ENCODE measurements at regions not wholly inside any gene's neighbourhood (a gene's known extent, or its start where the extent isn't known, plus 50 kb on each side); places are given as distances from the start of the nearest gene placed in this dataset.

GRCh38 chr3:103601666-103602065 is 1166.9 kb downstream of the ZPLD1 start:
- Histone ChIP-seq H3K36me3 (ENCODE audit: control insufficient read depth, insufficient read depth, low read length) (no peaks in the 10 kb centered on the region), H3K4me3 (ENCODE audit: low read depth in 2 of 2, low read length in 2 of 2) (no peak overlapping the region), H3K9me3 (ENCODE audit: control insufficient read depth, insufficient read depth, low read depth, low read length) (no peaks in the 10 kb centered on the region), H3K27ac (ENCODE audit: low read length) (no peak overlapping the region), H3K4me1 (ENCODE audit: control insufficient read depth, insufficient read depth, low read length) (no peaks in the 10 kb centered on the region), H3K27me3 (ENCODE audit: control insufficient read depth, insufficient read depth, low read length) (no peaks in the 10 kb centered on the region)
- intact Hi-C loops (cut with micrococcal nuclease; ENCODE audit: unreplicated experiment) (no loop called here), in situ Hi-C loops (cut with HindIII; ENCODE audit: low pct_unique_long_range_greater_than_20kb, low sequenced_read_pairs) (no loop called here)
- TF ChIP-seq POLR2AphosphoS5 (IDR thresholded peaks at IDR 0.05; ENCODE audit: low read depth, low read length) (no peak), SIN3A (IDR thresholded peaks at IDR 0.05; ENCODE audit: borderline replicate concordance, insufficient read depth, low read depth, low read length) (no peak), CTCF (IDR thresholded peaks at IDR 0.05) (no peak), REST (IDR thresholded peaks at IDR 0.05; ENCODE audit: insufficient read depth in 1 of 2, low read depth in 2 of 2, low read length in 1 of 2) (no peak), TCF7L2 (IDR thresholded peaks at IDR 0.05; ENCODE audit: low read depth, low read length) (no peak)
- no peak for DNase-seq (ENCODE audit: low read depth, low spot score)
- ChIA-PET POLR2A (no interaction called here), CTCF (no interaction called here)
- no peak for ATAC-seq
- BruUV-seq (replicated peaks) = no TSS peak

GRCh38 chr3:103609472-103609871 is 1174.7 kb downstream of the ZPLD1 start:
- TF ChIP-seq CTCF (IDR thresholded peaks at IDR 0.05) (no peak), TCF7L2 (IDR thresholded peaks at IDR 0.05; ENCODE audit: low read depth, low read length) (no peak), REST (IDR thresholded peaks at IDR 0.05; ENCODE audit: insufficient read depth in 1 of 2, low read depth in 2 of 2, low read length in 1 of 2) (no peak), SIN3A (IDR thresholded peaks at IDR 0.05; ENCODE audit: borderline replicate concordance, insufficient read depth, low read depth, low read length) (no peak), POLR2AphosphoS5 (IDR thresholded peaks at IDR 0.05; ENCODE audit: low read depth, low read length) (no peak)
- Histone ChIP-seq H3K4me3 (ENCODE audit: low read depth in 2 of 2, low read length in 2 of 2) (no peak overlapping the region), H3K36me3 (ENCODE audit: control insufficient read depth, insufficient read depth, low read length) (no peaks in the 10 kb centered on the region), H3K4me1 (ENCODE audit: control insufficient read depth, insufficient read depth, low read length) (no peaks in the 10 kb centered on the region), H3K27ac (ENCODE audit: low read length) (no peak overlapping the region), H3K27me3 (ENCODE audit: control insufficient read depth, insufficient read depth, low read length) (no peaks in the 10 kb centered on the region), H3K9me3 (ENCODE audit: control insufficient read depth, insufficient read depth, low read depth, low read length) (no peaks in the 10 kb centered on the region)
- no TSS peak for BruUV-seq (replicated peaks)
- DNase-seq (ENCODE audit: low read depth, low spot score) = no peak
- in situ Hi-C loops (cut with HindIII; ENCODE audit: low pct_unique_long_range_greater_than_20kb, low sequenced_read_pairs) (no loop called here), intact Hi-C loops (cut with micrococcal nuclease; ENCODE audit: unreplicated experiment) (no loop called here)
- ChIA-PET POLR2A (no interaction called here), CTCF (no interaction called here)
- no peak for ATAC-seq
